Transverse colon (tissue), 4 donors: ENCODE measurements at regions not wholly inside any gene's neighbourhood (a gene's known extent, or its start where the extent isn't known, plus 50 kb on each side); places are given as distances from the start of the nearest gene placed in this dataset.
A peak's percentile ranks its signal among the peaks of the same experiment; 100 is the strongest.

ENCODE experiments used
- DNase-seq: peaks from one replicate; pipeline ENCODE4 v3.0.0-alpha.2; 2019
- H3K27ac ChIP-seq, 4 donors: fragments of 200-600 bp; sonication (generic); 2 replicates each; pipeline ENCODE4 v1.5.1; 2016 to 2018; ENCODE audit warnings: inconsistent platforms in 4 of 4
- H3K27me3 ChIP-seq: fragments of 200-600 bp; sonication (generic); 2 replicates; pipeline ENCODE4 v1.5.1; 2017; ENCODE audit warnings: inconsistent platforms
- H3K36me3 ChIP-seq, 4 donors: fragments of 200-600 bp; sonication (generic); 2 replicates each; pipeline ENCODE4 v1.5.1; 2017 to 2019; ENCODE audit warnings: inconsistent platforms in 4 of 4
- H3K4me1 ChIP-seq, 4 donors: fragments of 200-600 bp; sonication (generic); 2 replicates each; pipeline ENCODE4 v1.5.1; 2017 to 2020; ENCODE audit warnings: inconsistent platforms in 4 of 4
- H3K4me3 ChIP-seq, 4 donors: fragments of 200-600 bp; sonication (generic); 1 replicate in 1 of 4; 2 replicates in 3 of 4; pipeline versions ENCODE4 v1.5.1 to v1.6.1; 2017 to 2019; ENCODE audit warnings: inconsistent platforms in 4 of 4
- H3K9me3 ChIP-seq, 2 donors: fragments of 200-600 bp; sonication (generic); 2 replicates each; pipeline ENCODE4 v1.5.1; 2017 to 2019; ENCODE audit warnings: inconsistent platforms in 2 of 2
- CTCF ChIP-seq, 5 experiments: fragments of 200-600 bp in 3 of 5; fragments of 450-650 bp in 2 of 5; sonication (generic) in 3 of 5; IDR thresholded peaks; 1 replicate in 2 of 5; 2 replicates in 3 of 5; pipeline ENCODE4 v1.5.1; 2016 to 2017; ENCODE audit warnings: antibody characterized with exemption in 5 of 5, inconsistent platforms in 3 of 5, mild to moderate bottlenecking in 2 of 5, moderate library complexity in 1 of 5
- EP300 ChIP-seq: sonication (generic); formaldehyde crosslinking; IDR thresholded peaks from one replicate; pipeline ENCODE4 v1.6.1; 2017; ENCODE audit warnings: antibody characterized with exemption, low read depth
- POLR2A ChIP-seq: fragments of 450-650 bp; IDR thresholded peaks from one replicate; pipeline ENCODE4 v1.6.1; 2016; ENCODE audit warnings: antibody characterized with exemption, mild to moderate bottlenecking, moderate library complexity
- POLR2AphosphoS5 ChIP-seq, 3 donors: sonication (generic); formaldehyde crosslinking; IDR thresholded peaks; one replicate each; pipeline ENCODE4 v1.6.1; 2016; ENCODE audit warnings: antibody characterized with exemption in 3 of 3
- WGBS, 2 donors: methylation state at CpG; one replicate each; pipeline ENCODE4 v1.1.5; 2018; ENCODE audit warnings: low coverage in 1 of 2; 5-methylcytosine and 5-hydroxymethylcytosine counted together
- in situ Hi-C, 4 donors: fragments of 200-750 bp; cut with MboI; loops; one replicate each; pipeline versions ENCODE4 v1.15.0 to v1.15.1; 2017; ENCODE audit warnings: low sequenced_read_pairs in 3 of 4, low pct_ligation_motif_present in 1 of 4, low pct_unique_long_range_greater_than_20kb in 1 of 4
- intact Hi-C: fragments of 100-400 bp; cut with DNase I; formaldehyde crosslinking; loops from one replicate; pipeline ENCODE4 v1.15.1; 2023; ENCODE audit warnings: low total_unique reads

DNA sequence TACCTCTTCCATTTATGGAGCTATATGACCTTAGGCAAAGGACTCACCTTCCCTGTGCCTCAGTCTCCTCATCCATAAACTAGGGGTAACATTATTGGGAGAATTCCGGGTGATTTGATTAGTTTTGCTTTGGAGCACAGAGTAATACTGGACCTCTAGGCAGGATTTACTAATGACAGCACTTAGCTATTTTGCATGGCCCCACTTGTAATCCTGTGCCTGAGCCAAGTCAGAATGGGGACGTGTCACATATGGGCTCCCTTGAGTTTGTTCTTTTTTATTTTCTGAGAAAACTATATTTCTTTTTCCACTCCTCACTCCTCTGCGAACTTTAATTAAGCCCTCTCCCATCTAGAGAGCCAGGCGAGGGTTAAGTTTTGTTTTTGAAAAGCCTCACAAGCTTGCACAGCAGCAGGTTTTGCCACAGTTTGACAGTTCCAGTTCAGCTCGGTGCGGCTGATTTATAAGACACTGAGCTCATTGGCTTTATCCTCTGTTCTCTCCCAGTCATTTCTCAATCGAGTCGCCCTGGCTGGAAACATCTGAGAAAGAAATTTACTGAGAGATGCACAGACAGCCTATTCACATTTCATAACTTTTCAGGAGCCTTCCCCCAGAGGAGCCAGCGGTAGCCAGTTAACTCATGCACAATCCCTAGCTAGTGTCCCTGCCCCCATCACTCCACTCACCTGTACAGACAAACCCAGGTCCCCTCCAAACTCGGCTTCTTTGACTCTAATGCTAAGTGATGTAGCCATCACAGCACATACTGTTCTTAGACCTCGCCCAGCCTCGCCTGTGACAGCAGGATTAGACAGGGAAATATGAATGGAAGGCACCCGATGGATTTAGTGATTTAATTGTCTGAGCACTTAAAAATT is 441.9 kb upstream of the NPVF start:
- H3K4me1 ChIP-seq, result peaks cover 5 to 29% (median 13%) of the 10 kb centered on the region in 4 donors
- TF ChIP-seq POLR2AphosphoS5 (IDR thresholded peaks at IDR 0.05) (peak in 1 of 3 donors; percentile 38), EP300 (no peak)
- no peak overlapping the region for H3K4me3 ChIP-seq
- no peaks in the 10 kb centered on the region for H3K27me3 ChIP-seq
- H3K9me3 ChIP-seq, result no peaks in the 10 kb centered on the region
- H3K36me3 ChIP-seq, result no peaks in the 10 kb centered on the region
- peak overlapping the region; percentile 19 to 67 (median 49) for H3K27ac ChIP-seq
- peak; percentile 24 for DNase-seq
- intact Hi-C loops (loop anchor here (10.0 kb wide), 1 partner anchor 85 kb away; no protein-coding TSS in a partner anchor), in situ Hi-C loops (loop anchor here in 1 of 4 donors (25.0 kb wide), 1 partner anchor 167 kb away; no protein-coding TSS in a partner anchor)
- WGBS, 2 donors, result 44 to 45% methylated on average over 2 to 13 of the region's 13 CpGs

DNA sequence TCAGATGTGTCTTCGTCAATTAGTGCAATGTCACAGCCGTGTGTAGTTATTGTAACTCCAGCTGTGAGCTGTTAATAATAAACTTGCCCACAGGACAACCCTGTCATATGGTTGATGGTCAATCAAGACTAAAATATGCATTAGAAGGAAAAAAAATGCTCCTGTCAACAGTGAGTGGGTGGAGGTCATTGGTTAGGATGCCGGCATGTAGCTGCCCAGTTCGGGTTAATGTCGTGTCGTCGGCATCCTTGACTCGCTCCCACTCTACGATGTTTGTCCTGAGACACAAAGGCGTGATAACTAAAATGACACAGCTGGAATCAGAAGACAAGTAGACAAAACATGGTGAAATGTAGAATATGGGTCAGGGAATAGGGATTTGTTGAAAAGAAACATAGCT is 442.8 kb upstream of the NPVF start:
- intact Hi-C loops (no loop called here), in situ Hi-C loops (loop anchor here in 1 of 4 donors (25.0 kb wide), 1 partner anchor 166 kb away; no protein-coding TSS in a partner anchor)
- Histone ChIP-seq H3K4me3 (no peak overlapping the region), H3K36me3 (no peaks in the 10 kb centered on the region), H3K9me3 (no peaks in the 10 kb centered on the region), H3K4me1 (peaks cover 5 to 26% (median 13%) of the 10 kb centered on the region in 4 donors), H3K27ac (peak overlapping the region; percentile 19 to 67 (median 49)), H3K27me3 (no peaks in the 10 kb centered on the region)
- no peak for TF ChIP-seq EP300
- no peak for TF ChIP-seq CTCF (IDR thresholded peaks at IDR 0.05)
- no peak for TF ChIP-seq POLR2AphosphoS5 (IDR thresholded peaks at IDR 0.05)
- TF ChIP-seq POLR2A, result no peak
- DNase-seq, result no peak
- 79 to 82% methylated on average over 6 to 10 of the region's 10 CpGs for WGBS, 2 donors

- DNase-seq, result no peak
- H3K27ac ChIP-seq, result no peak overlapping the region
- in situ Hi-C loops, result loop anchor here in 1 of 4 donors (25.0 kb wide), 1 partner anchor 165 kb away; no protein-coding TSS in a partner anchor
These were observed 444.2 kb upstream of the NPVF start for GRCh38 chr7:25672496-25672895.

DNA sequence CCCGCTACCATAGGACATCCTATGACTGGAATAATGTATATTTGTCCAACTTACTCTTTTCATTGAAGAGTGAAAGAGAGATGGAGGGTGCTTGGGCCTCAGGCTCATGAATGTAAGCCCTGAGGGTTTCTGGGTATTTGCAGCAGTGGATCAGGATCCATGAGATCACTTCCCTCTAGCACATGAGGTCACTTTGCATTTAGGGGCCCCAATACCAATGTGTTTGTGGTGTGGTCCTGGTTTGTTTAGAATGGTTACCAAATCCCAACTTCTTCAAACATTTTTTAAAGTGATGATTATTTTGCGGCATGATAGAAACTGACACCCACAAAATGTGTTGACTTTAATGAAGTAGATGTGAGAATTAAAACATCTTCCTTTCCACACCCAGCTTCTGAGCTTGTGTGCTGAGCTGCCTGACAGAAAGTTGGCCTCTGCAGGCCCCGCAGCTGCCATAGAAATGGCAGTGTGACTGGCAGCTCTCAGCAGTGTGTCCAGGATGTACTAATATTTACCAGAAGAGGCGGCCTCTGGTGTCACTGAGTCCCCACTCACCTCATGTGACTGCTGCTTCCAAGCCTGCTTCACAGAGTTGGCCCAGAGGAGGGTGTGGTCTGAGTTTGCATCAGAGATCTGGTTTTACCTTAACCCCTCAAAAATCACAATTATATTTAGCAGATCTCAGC is 447.6 kb upstream of the NPVF start:
- Histone ChIP-seq H3K4me3 (no peak overlapping the region), H3K9me3 (no peaks in the 10 kb centered on the region), H3K4me1 (peaks cover 0 to 5% (median 1%) of the 10 kb centered on the region in 4 donors), H3K36me3 (no peaks in the 10 kb centered on the region), H3K27me3 (no peaks in the 10 kb centered on the region), H3K27ac (no peak overlapping the region)
- no peak for TF ChIP-seq POLR2AphosphoS5 (IDR thresholded peaks at IDR 0.05)
- TF ChIP-seq CTCF (IDR thresholded peaks at IDR 0.05), result no peak
- TF ChIP-seq POLR2A, result no peak
- no peak for TF ChIP-seq EP300
- intact Hi-C loops (no loop called here), in situ Hi-C loops (no loop called here)
- no peak for DNase-seq
- WGBS, 2 donors, result 85 to 90% methylated on average over 2 to 4 of the region's 4 CpGs

More at GRCh38 chr7:25672496-25672895, 444.2 kb upstream of the NPVF start:
- no peak overlapping the region for H3K4me3 ChIP-seq
- no peaks in the 10 kb centered on the region for H3K36me3 ChIP-seq
- H3K9me3 ChIP-seq, result no peaks in the 10 kb centered on the region
- no peak for TF ChIP-seq EP300
- TF ChIP-seq POLR2A, result no peak
- TF ChIP-seq POLR2AphosphoS5 (IDR thresholded peaks at IDR 0.05), result no peak
- no peak for TF ChIP-seq CTCF (IDR thresholded peaks at IDR 0.05)
- intact Hi-C loops, result no loop called here
- H3K27me3 ChIP-seq, result no peaks in the 10 kb centered on the region
- H3K4me1 ChIP-seq, result peaks cover 5 to 23% (median 13%) of the 10 kb centered on the region in 4 donors
- 69 to 91% methylated on average over 4 to 5 of the region's 5 CpGs for WGBS, 2 donors
